Hematopoietic multipotent progenitor cell treated with erythropoietin and hydrocortisone succinate and interleukin-3 and kit ligand, for 17 days (in vitro differentiated cells): ENCODE measurements at regions not wholly inside any gene's neighbourhood (a gene's known extent, or its start where the extent isn't known, plus 50 kb on each side); places are given as distances from the start of the nearest gene placed in this dataset.
"Not testable (repeated sequence)": the region's sequence is repeated elsewhere in the genome, so short reads cannot be mapped to it uniquely, and the experiment has no call there.

Experiments used
- DNase-seq: peaks from one replicate; pipeline ENCODE4 v3.0.0-alpha.2; 2015; ENCODE audit warnings: low spot score

DNA sequence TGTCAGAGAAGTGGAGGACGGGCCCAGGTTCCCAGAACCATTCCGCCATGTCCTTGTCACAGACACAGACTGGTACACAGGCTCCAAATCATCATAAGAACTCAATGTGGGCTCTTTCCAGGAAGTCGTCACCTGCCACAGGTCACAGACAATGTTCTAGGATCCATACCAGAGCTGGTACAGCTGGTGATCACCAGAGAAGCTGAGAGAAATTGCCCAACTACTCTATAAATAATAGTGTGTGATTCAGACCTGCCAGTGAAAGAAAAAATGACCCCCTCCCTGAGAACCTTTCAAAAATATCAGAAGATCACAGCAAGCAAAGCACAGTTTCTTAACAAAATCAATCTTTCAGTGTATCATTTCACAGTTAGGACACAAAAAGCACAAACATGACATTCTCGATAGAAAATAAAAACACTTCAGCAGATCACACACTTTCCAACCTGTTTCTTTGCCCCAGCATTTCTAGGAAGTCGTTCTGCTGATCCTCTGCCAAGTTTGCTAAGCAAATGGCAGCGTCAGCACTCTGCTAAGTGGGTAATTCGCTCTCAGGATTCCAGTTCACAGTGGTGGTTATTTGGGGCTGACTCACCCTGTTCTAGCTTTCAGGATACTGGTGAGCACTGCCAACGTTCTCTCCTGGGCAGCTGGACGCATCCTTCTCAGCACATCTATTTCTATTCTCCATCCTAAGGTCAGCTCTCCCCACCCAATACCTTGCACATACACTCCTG is 223.3 kb upstream of the SFSWAP start:
- no peak for DNase-seq

DNA sequence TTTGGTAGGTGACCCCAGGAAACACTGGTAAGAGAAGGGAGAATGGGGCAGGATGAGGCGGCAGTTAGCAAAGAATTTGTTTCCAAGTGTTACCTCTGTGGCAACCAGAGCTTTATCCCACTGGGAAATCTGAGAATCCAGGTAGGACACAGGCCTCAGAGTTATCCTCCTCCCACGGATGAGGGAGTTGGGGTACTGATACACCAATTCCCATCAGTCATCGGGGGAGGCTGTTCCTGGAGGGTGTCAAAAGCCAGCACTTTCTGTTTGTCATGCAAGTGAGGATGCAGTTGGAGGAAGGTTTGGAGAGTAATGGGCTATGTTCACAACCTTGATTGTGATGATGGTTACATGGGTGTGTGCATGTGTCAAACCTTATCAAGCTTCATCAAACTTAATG is 221.2 kb upstream of the SFSWAP start:
- DNase-seq: no peak

DNA sequence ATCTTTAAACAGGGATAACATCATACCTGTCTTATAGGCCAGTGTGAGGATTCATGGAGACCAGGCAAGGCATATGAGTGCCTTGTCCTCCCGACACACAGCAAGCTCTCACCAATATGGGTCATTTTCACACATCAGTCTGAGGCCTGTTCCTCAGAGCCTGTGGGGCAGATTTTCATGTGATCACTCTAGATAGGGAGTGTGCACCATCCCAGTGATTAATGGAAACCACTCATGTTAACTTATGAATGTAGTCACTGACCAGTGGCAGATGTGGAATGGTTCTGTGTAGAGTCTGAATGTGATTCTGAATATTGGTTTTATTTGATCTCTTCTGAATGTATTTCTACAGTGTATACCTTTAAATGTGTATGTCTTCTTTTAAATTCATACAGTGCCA is 219.7 kb upstream of the SFSWAP start:
- no peak for DNase-seq

DNA sequence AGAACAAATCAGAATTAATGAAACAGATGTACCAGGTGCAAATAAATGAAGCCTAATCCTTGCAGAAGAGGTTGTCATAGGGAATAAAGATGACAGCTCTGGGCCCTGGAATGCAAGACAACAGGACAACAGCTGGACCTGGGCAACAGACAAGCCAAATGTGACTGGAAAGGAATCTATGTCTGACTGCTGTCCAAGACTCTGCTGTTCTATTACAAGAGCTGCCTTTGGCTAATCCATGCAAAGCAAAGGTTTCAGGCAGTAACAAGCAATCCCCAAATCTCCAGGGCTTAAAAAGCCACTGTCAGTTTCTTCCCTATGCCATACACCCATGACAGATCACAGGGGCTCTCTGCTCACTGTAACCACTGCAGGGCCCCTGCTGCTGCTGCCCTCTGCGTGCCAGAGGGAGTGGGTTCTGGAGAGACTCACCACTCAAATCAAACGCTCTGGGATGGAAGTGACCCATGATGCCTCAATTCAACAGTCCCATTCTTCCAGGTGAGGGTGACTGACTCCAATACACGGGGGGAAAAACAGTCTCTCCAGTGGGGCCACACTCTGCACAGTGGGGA is 218.9 kb upstream of the SFSWAP start:
- DNase-seq: no peak

DNA sequence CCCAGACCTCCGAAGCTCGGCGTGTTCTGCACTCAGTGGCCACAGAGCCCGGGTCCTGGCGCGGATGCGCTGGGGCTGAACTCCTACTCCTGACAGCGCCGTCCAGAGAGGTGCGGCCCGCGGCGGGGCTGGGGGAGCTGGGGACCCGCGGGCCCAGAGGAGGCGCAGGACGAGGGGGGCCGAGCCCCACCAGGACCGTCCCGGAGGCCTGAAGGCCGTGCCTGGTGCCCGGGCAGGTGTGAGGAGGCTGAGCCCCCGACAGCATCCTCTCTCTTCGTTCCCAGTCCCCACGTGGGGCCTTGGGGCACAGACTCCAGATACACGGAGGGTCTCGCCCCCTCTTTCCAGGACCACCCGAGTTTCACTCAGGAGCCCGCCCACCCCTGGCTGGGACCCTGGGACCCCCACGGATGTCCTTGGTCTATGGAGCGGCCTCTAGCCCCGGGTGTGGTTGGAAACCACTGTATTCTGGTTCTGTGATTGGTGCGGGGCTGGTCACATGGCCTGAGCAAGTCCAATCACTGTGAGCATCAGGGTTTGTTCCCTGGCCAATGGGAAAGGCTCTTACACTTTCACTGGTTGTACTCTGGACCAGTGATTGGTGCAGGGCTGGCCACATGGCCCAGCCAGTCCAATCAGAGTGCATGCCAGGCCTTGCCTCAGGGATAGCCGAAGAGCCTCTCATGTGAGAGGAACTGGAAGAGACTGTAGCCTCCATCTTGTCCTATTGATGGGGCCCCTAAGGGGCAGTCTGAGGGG is 217.6 kb upstream of the SFSWAP start:
- DNase-seq: no peak

DNA sequence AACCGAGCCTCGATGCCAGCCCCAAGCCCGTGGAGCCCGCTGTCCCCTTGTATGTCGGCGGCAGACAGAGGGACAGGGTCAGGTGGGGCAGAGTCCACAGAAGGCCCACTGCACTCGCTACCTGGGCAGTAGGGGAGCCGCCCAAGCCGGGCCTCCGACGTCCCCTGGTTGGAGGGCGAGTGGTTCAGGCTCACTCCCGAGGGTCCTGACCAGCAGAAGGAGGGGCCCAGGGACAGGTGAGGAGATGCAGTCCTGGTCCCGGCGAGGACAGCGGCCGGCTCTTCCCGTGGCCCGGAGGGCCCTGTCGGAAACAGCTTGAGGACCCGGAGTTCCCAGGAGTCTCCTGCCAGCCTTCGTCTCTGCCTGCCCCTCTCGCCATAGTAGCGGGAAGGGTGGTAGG is 216.7 kb upstream of the SFSWAP start:
- DNase-seq: no peak

DNA sequence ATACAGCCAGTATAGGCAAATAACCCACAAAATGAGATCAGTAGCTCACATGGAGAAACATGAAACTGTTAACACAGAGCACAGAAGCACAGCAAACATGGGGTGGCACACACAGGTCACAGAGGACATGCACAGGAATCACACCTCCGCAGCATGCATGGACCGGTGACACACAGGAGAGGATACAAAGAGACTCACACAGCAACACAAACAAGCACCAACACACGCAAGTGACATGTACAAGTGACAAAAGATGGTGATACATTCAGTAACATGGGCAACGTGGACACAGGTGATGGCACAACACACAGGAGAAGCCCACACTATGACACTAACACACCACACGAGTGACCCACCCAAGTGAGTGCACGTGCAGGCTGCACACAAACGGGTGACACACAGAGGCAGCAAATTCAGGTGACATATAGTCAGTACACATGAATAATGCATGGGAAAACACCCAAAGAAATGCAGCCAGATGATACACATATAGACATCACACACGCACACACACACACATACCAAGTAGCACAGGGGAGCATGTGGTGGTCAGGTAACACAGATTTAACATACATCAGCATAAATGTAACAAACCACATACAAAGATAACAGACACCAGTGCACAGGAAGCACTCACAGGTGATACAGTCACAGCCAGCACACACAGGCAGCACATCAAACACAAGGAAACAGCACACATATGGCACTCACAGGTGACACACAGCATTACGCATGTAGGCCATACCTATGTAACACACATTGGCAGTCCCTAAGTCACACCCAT is 216.0 kb upstream of the SFSWAP start:
- DNase-seq: no peak

DNA sequence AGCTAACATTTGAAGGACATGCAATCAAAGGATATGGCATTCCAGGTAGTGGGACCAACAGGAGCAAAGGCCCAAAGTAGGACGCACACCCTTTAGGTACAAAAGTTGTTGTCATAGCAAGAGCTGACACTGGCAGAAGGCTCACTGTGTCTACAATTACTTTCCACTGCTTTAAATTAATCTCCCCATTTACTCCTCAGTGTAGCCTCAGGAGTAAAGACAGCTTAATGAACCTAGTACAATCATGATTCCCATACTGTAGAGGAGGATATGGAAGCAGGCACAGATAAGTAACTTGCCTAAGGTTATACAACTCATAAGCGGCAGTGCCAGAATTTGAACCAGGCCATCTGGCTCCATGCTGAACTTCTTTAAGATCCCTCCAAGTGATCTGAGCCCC is 212.9 kb upstream of the SFSWAP start:
- DNase-seq: no peak

DNA sequence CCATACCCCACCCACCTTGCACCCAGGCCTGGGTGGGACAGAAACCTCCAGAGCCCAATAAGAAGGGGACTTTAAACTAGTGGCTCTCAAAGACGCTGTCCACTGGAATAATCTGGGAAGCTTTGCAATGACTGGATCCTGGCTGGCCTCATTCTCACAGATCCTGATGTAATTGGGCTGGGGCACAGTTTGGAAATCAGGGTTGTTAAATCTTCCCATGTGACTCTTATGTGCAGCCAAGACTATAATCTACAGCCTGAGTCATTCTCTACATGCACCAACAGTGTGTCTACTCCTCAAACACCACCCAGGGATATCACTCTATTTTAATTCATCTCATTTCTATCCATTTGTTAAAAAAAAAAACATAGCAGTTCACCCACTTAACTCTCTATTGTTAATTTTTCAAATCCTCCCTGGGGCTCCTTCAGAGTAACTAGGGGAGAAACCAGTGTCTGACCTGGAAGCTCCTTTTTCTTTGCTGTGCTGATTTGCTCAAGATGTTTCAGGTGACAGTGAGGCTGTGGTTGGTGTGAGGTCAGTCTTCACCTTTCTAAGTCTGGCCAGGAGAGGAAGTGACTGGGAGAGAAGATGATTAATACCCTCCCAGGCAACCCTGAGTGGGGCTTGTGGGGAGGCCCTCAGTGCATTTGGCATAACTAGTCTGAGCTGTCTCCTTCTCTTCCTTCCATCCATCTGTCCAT is 211.6 kb upstream of the SFSWAP start:
- no peak for DNase-seq

DNA sequence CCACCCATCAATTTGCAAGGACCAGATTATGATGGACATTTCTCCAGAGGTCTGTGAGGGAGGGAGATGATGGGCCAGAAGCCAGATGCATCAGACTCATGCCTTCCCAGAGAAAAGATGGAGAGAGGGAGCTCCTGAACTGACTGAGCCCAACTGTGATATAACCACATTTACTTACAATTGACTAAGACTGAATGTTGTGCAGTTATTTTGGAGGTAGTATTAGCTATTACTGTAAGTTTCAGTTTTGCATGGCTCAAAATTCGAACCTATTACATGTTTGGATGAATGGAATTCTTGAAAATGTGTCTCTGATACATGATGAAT is 211.1 kb upstream of the SFSWAP start:
- no peak for DNase-seq

DNA sequence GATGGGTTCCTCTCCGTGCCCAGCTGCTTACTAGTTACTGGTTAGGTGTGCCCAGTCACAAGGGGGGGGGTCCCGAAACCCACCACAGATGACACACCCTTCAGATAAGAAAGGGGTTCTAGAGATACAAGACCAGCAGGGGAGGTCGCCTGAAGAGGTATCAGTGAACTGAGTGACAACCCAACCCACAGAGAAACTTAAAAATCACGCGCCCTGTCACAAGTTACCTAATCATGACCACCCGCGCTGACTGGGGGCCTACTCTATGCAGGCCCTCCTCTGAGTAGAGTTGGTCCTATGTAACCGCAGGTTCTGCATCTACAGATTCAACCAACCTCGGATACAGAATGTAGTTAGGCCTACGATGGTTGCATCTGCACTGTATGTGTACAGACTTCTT is 210.3 kb upstream of the SFSWAP start:
- DNase-seq: no peak

DNA sequence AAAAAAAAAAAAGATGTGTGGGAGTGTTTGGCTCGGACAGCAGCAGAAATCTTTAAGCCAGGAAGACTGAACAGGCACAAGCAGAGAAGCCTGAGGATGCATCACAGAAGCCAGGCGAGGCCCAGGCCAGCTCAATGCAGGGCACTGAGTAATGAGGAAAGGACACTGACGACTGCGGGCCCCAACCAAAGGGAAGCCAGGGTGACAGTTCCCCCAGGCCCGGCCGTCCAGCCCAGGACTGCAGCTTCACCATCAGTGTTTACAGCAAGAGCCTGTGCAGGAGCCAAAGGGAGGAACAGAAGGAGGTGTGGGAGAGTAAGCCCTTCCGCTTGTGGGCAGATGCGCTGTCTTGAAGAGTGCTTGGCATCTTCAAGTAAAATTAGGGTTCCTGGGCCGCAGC is 205.3 kb upstream of the SFSWAP start:
- DNase-seq: no peak

DNA sequence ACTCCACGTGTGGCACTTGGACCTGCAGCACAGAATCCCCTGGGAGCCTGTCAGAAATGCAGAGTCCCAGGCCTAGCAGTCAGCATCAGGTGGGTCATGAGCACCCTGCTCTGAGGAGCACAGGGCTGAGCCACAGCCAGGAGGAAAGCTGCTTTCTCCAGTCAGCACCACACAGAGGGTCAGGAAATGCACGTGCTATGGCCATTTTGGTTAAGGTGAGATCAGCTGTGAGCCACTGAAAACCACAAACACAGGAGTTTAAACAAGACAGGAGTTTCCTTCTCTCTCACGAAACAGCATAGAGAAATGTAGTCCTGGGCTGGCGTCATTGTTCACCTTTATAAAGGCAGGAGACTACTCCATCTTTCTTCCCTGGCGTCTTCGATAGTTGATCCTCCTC is 204.5 kb upstream of the SFSWAP start:
- no peak for DNase-seq

DNA sequence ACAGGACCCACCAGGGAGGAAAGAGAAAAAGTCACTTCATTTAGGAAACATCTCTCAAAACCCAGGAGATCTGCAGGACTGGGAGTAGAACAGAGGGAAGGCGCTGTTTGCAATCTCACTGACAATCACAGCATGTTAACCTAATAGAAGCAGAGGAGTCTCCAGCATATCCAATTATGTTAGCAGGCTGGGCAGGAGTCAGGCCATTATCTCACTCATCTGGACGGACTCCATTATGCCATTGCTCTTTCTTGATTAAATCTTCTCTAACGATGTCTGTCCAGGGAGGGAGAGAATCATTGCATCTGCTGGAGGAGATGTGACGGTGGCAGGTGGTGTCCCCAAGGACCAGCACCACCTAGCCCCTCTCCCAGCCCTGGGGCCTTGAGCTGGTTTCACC is 203.8 kb upstream of the SFSWAP start:
- no peak for DNase-seq

DNA sequence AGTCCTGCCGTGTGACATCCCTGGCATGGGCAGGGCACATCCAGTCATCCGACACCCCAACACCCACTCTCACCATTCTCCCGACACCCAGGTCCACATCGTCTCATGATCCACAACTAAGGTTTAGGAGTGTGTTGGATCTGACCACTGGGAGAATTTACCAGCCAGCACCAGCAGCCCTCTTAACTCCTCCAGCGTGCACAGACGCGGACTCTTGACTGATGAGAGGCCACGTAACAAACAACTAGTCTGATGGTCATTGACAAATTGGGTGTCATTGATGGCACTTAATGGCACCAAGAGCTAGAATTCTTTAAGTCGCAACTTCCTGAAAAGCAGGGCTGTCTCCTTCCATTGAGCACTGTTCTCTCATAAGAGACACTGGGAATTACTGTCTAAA is 203.0 kb upstream of the SFSWAP start:
- no peak for DNase-seq

DNA sequence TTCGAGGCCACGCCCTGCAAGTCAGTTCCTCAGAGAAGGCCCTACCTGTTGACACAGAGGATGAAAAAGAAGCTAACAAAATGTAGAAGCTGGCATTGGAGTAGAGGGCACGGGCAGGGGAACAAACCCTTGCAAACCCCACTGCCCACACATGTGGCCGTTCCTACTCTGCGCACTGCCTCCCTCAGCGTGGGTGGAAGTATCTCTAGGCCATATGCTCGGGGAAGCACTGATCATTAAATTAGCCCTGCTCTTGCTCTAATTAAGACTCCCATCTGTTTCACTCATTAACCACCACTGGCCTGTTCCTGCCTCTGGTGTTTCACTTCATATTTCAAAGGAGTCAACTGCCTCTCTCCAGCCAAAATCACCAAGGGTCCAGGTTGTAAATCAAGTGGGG is 201.2 kb upstream of the SFSWAP start:
- no peak for DNase-seq

DNA sequence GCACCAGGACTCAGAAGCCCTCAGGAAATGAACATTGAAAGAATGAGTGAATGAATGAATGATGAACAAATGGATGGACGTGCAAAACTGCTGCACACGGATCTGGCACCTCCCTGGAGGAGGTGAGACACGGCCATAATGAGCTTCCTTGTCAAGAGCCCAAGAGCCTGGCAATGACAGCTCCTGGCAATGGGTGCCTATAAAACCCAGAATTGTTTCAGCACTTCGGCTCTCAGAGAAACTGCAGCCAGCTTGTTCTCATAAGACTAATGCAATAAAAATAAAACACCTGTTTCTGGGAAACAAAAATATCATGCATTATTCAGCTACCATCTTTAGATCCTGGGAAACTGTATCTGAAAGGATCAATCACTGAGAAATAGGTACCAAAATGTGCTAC is 200.5 kb upstream of the SFSWAP start:
- no peak for DNase-seq

DNA sequence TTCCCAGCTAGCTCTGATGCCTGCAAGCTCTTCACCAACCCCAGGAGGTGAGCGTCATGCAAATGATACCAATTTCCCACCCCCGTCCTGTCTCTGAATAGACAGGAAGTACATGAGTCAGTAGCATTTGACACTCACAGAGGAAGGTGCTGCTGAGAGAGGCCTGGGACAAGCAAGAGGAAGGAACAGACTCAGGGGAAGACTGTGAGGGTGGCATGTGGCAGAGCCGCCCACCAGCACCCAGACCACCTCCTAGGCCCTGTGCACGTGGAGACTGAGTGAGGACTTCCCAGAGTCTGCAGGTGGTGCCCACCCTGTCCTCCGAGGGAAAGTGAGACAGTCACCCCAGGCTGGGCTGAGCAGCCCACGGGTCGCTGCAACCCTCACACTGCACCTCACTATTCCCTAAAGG is 199.5 kb upstream of the SFSWAP start:
- no peak for DNase-seq

DNA sequence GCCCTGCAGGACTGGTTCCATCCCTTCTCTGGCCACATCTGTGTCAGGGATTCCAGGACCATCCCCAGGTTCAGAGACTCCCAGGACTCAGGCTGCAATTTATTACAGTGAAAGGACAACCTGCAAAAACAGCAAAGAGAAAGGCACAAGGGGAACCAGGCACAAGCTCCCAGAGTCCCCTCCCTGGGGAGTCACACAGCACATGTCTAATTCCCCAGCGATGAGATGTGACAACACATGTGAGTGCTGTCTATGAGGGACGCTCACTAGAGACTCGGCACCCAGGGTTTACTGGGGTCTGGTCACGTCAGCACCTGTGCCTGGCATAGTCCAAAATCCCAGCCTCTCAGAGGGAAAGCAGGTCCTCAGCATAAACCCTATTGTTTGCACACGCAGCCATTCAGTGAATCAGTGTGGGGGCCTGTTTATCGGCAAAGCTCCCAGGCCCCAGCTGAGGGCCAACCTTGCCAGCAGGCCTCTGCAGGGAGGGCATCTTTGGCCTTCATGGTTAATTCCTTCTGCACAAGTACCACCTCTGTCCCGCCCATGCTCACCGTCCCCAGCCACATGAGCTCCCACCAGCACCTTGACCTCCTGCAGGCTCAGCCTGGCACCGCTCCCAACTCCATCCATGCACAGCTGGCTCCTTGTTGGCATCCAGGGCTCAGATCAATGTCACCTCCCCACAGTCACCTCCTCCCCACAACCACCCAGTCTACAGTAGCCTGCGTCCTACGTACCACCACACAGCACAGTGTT is 198.9 kb upstream of the SFSWAP start:
- no peak for DNase-seq

DNA sequence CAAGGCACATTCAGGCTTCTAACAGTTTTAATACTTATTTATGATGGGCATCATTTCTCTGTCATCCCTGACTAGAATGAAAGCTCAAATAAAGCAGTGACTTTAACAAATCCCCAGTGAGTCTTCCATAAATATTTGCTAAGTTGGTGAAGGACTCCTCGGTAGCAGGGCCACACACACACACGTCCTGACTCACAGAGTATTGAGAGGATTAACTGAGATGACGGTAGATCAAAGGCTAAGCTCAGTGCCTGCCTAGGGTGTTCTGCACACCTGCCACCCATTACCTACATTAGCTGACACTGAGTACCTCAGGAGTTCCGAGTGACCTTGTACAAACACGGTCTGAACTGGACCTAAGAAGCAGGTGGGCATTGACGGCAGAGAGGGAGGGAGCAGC is 197.3 kb upstream of the SFSWAP start:
- no peak for DNase-seq

DNA sequence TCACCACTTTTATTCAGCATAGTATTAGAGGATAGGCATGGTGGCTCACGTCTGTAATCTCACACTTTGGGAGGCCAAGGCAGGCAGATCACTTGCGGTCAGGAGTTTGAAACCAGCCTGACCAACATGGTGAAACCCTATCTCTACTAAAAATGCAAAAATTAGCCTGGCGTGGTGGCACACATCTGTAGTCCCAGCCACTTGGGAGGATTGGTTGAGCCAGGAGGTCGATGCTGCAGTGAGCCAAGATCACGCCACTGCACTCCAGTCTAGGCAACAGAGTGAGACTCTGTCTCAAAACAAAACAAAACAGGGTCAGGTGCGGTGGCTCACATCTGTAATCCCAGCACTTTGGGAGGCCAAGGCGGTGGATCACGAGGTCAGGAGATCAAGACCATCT is 190.3 kb upstream of the SFSWAP start:
- not testable (repeated sequence) for DNase-seq

DNA sequence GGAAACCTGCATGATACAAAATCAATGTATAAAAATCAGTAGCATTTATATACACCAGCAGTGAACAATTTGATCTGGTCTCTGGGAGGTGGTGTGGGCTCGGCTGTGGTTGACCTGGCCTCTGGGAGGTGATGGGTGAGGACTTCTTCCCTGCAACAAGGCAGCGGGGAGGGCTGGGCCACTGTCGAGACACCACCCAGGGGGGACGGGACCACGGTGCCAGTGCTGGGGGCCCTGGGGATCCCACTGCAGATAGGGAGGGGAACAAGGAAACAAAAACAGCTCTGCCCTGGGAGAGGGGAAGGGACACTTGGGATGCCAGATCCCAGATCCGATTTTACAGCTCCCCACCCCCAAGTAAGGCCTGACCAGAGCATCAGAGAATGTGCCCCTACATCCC is 189.6 kb upstream of the SFSWAP start:
- no peak for DNase-seq
